ENCODE measurements at regions not wholly inside any gene's neighbourhood (a gene's known extent, or its start where the extent isn't known, plus 50 kb on each side); places are given as distances from the start of the nearest gene placed in this dataset.

DNA sequence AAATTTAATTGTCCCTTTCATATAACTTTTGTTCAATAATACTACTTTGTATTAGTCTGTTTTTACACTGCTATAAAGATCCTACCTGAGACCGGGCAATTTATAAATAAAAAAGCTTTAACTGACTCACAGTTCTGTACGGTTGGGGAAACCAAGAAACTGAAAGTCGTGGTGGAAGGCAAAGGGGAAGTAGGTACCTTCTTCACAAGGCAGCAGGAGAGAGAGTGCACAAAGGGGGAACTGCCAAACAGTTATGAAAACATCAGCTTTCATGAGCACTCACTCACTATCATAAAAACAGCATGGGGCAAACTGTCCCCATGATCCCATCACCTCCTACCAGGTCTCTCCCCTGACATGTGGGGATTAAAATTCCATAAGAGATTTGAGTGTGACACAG lies 1069.0 kb downstream of the FSCB start:
- dilution Hi-C loops (cut with MboI; ENCODE audit: extremely low pct_ligation_motif_present, low sequenced_read_pairs), result no loop called here
- FAIRE-seq, result no peak
- H4K20me1 ChIP-seq (replicated peaks; ENCODE audit: control insufficient read depth, extremely low read depth, insufficient read depth, low read length), result no peaks in the 10 kb centered on the region

More for the DNA sequence above, 1069.0 kb downstream of the FSCB start:
- POLR2A ChIA-PET, result no interaction called here
- Histone ChIP-seq H2AFZ (ENCODE audit: low read depth, low read length) (no peak overlapping the region), H3K79me2 (ENCODE audit: control insufficient read depth, insufficient read depth, low read length) (no peaks in the 10 kb centered on the region), H3K9ac (replicated peaks; ENCODE audit: extremely low read depth, insufficient read depth, low read length) (no peak overlapping the region), H3K36me3 (ENCODE audit: control insufficient read depth in 2 of 2, extremely low read depth in 1 of 2, insufficient read depth in 2 of 2, low read length in 2 of 2) (no peaks in the 10 kb centered on the region), H3K4me2 (ENCODE audit: insufficient read depth, low read length) (no peak overlapping the region), H3K27ac (ENCODE audit: insufficient read depth, low read depth, low read length) (no peak overlapping the region), H3K4me1 (ENCODE audit: control insufficient read depth, extremely low read depth, insufficient read depth, low read length) (no peaks in the 10 kb centered on the region), H3K9me1 (replicated peaks; ENCODE audit: control insufficient read depth, extremely low read depth, insufficient read depth, low read length) (no peaks in the 10 kb centered on the region), H3K9me3 (replicated peaks; ENCODE audit: control insufficient read depth, insufficient read depth, low read length) (no peaks in the 10 kb centered on the region), H3K27me3 (ENCODE audit: control insufficient read depth in 2 of 2, insufficient read depth in 2 of 2, low read length in 2 of 2) (no peaks in the 10 kb centered on the region), H3K4me3 (replicated peaks in 1 of 3; ENCODE audit: insufficient read depth in 1 of 3, low read depth in 1 of 3, low read length in 3 of 3) (no peak overlapping the region)
- intact Hi-C loops (cut with micrococcal nuclease), result no loop called here
- TF ChIP-seq EZH2 (IDR thresholded peaks at IDR 0.05; ENCODE audit: borderline replicate concordance, low read depth, low read length, severe bottlenecking), result no peak
- TF ChIP-seq FOS (IDR thresholded peaks at IDR 0.05; ENCODE audit: borderline replicate concordance, insufficient read depth, low read length), result no peak
- TF ChIP-seq POLR2AphosphoS5 (IDR thresholded peaks at IDR 0.05; ENCODE audit: insufficient read depth, low read depth, low read length), result no peak
- no peak for TF ChIP-seq MYC (IDR thresholded peaks at IDR 0.05; ENCODE audit: low read depth, low read length)
- TF ChIP-seq JUN (IDR thresholded peaks at IDR 0.05; ENCODE audit: borderline replicate concordance, insufficient read depth, insufficient read length, low read depth), result no peak
- TF ChIP-seq MAX (IDR thresholded peaks at IDR 0.05; ENCODE audit: insufficient read depth, insufficient read length), result no peak
- no peak for TF ChIP-seq POLR2A (IDR thresholded peaks at IDR 0.05; ENCODE audit: low read depth, low read length)
- TF ChIP-seq CTCF (IDR thresholded peaks at IDR 0.05; ENCODE audit: extremely low read depth in 1 of 2, insufficient read depth in 1 of 2, low read depth in 1 of 2, low read length in 2 of 2), result no peak
- TF ChIP-seq GATA2 (IDR thresholded peaks at IDR 0.05; ENCODE audit: insufficient read depth, insufficient read length, low read depth, low read length), result no peak
- no TSS peak for BruUV-seq (replicated peaks)
- CTCF ChIA-PET, result no interaction called here
- no peak for DNase-seq (ENCODE audit: low read depth, low spot score)

Data from endothelial cell of umbilical vein (primary cell).